Activated T-cell treated with anti-CD3 and anti-CD28 coated beads, Interleukin-2, amount 50 U/mL, for 24 hours (primary cell): ENCODE measurements at regions not wholly inside any gene's neighbourhood (a gene's known extent, or its start where the extent isn't known, plus 50 kb on each side); places are given as distances from the start of the nearest gene placed in this dataset.
"Not testable (repeated sequence)": the region's sequence is repeated elsewhere in the genome, so short reads cannot be mapped to it uniquely, and the experiment has no call there.

Experiments
- DNase-seq: peaks from one replicate; pipeline ENCODE4 v3.0.0-alpha.2; 2020
- H3K27ac Mint-ChIP-seq: 2 replicates; pipeline ENCODE4 v1.8.0; 2020; ENCODE audit warnings: mild to moderate bottlenecking, mixed read lengths
- H3K27me3 Mint-ChIP-seq: 2 replicates; pipeline ENCODE4 v1.8.0; 2020; ENCODE audit warnings: mixed read lengths
- H3K36me3 Mint-ChIP-seq: 2 replicates; pipeline ENCODE4 v1.8.0; 2020; ENCODE audit warnings: low read depth, mixed read lengths
- H3K4me1 Mint-ChIP-seq: 2 replicates; pipeline ENCODE4 v1.8.0; 2020; ENCODE audit warnings: low read depth, mixed read lengths
- H3K4me3 Mint-ChIP-seq: 2 replicates; pipeline ENCODE4 v1.8.0; 2020; ENCODE audit warnings: mild to moderate bottlenecking, moderate library complexity, mixed read lengths
- H3K9me3 Mint-ChIP-seq: 2 replicates; pipeline ENCODE4 v1.8.0; 2020; ENCODE audit warnings: mixed read lengths

DNA sequence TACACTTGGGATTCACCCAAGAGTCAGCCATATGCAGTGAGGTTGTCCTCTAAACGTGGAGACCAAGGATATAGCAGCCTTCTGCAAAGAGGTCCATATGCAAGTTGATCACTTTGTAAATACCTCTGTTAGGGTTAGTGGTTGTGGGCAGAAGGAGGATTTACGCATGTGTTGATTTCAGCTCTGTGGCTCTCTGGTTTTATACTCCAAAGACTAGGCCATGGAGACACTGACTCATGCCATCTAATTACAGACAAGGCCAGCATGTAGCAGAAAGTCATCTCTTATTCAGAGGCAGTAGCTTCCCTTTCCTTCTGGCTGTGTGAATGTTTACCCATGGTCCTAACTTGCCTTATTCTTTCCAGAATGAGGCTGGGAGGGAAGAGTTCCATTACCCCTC, 140.9 kb upstream of the GOLGA6L4 start:
- H3K4me1 Mint-ChIP-seq, H3K36me3 Mint-ChIP-seq, H3K9me3 Mint-ChIP-seq, H3K27me3 Mint-ChIP-seq, DNase-seq, H3K27ac Mint-ChIP-seq, H3K4me3 Mint-ChIP-seq: not testable (repeated sequence)

DNA sequence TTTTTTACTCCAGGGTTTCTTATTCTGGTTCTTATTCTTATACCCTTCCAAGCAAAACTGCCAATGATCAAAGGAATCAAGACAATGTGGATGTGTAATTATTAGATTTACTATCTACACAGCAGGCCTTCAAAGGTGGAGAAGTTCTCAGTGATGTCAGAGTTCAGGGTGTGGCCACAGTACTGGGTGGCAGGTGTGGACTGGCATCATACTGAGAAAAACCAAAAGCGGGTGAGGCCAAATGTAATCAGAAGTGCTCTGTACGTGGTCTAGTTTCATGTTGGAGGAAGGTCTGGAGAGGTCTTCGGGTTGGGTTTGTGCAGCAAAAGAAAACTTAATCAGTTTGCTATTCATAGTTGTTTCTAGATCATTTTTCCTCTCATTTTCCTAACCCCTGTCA, 138.5 kb upstream of the GOLGA6L4 start:
- not testable (repeated sequence) for H3K4me3 Mint-ChIP-seq, DNase-seq, H3K4me1 Mint-ChIP-seq, H3K27ac Mint-ChIP-seq, H3K36me3 Mint-ChIP-seq, H3K9me3 Mint-ChIP-seq
- H3K27me3 Mint-ChIP-seq: peaks cover 12% of the 10 kb centered on the region

DNA sequence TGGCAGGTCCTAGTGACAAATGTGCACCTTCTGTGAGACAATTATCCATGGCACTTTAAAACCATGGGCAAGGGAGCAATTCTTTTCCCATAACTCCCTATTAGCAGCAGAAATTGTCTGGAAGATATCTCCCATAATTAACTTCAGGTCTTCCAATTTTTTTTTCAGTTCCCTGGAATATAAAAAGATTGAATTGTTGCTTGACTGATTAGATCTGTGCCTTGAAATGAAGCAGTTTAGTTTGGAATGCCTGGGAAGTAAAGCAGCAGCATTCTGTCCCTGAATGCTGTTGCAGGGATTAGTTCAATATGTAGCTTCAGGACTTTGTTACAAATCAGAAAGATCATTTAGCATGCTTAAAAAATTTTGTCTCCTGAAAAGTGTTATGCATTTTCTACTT, 137.0 kb upstream of the GOLGA6L4 start:
- no peak overlapping the region for H3K27ac Mint-ChIP-seq
- H3K9me3 Mint-ChIP-seq: no peaks in the 10 kb centered on the region

DNA sequence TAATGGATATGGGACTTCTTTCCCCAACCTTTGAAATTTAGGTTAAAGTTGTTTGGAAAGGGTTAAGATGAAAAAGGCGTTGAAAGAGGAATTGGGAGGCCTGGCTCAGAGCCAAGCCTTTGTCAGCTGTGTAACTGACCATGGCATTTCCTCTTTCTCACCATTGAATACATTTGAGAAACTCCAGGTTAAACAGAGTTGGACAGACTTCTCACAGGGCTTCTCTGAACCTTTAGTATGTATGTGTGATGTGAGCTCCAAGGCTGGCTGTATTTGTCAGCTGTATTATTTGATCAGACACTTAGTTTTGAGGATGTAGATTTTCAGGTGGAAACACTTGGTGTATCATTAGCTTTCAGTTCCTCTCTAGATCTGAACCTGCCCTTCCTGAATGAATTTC, 136.4 kb upstream of the GOLGA6L4 start:
- peaks cover 12% of the 10 kb centered on the region for H3K27me3 Mint-ChIP-seq
- no peaks in the 10 kb centered on the region for H3K9me3 Mint-ChIP-seq
- no peak overlapping the region for H3K27ac Mint-ChIP-seq
- DNase-seq: no peak
- no peaks in the 10 kb centered on the region for H3K4me1 Mint-ChIP-seq
- no peaks in the 10 kb centered on the region for H3K36me3 Mint-ChIP-seq
- H3K4me3 Mint-ChIP-seq: no peak overlapping the region

More for the DNA sequence above, 137.0 kb upstream of the GOLGA6L4 start:
- no peaks in the 10 kb centered on the region for H3K36me3 Mint-ChIP-seq
- H3K4me3 Mint-ChIP-seq: no peak overlapping the region
- no peak for DNase-seq
- no peaks in the 10 kb centered on the region for H3K4me1 Mint-ChIP-seq
- H3K27me3 Mint-ChIP-seq: peaks cover 12% of the 10 kb centered on the region

DNA sequence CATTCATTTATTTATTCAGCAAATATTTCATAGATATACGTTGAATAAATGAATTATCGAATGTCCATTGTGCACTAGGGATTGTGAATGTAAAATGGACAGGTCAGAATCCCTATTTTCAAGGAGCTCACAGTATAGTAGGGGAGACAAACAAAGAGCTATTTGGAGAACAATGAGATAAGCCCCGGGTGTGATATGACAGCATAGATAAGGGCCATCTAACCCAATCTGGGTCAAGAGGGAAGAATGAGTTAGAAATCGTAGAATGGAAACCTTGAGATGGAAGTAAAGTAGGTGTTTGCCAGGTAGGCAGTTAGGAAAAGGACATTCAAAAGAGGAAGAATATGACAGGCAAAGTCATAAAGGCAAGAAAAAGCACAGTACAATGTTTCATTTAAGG, 132.2 kb upstream of the GOLGA6L4 start:
- Mint-ChIP-seq H3K27ac (no peak overlapping the region), H3K4me1 (no peaks in the 10 kb centered on the region), H3K27me3 (peaks cover 15% of the 10 kb centered on the region), H3K4me3 (no peak overlapping the region), H3K9me3 (no peaks in the 10 kb centered on the region), H3K36me3 (no peaks in the 10 kb centered on the region)
- no peak for DNase-seq

DNA sequence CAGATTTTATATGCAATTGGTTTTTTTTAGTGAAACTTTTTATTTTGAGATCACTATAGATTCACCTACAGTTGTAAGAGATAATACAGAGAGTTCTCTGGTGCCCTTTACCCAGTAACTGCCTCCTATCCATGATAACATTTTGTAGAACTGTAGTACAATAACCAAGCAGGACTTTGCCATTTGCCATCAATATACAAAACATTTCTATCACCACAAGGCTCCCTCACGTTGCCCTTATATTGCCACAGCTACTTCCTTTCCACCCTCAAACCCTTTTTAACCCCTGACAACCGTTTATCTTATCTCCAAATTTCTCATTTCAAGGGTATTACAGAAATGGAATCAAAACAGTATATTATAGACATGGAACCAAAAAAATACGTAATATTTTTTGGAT, 130.7 kb upstream of the GOLGA6L4 start:
- Mint-ChIP-seq H3K36me3 (no peaks in the 10 kb centered on the region), H3K27ac (no peak overlapping the region), H3K4me1 (no peaks in the 10 kb centered on the region), H3K4me3 (no peak overlapping the region), H3K9me3 (no peaks in the 10 kb centered on the region), H3K27me3 (peaks cover 20% of the 10 kb centered on the region)
- no peak for DNase-seq

DNA sequence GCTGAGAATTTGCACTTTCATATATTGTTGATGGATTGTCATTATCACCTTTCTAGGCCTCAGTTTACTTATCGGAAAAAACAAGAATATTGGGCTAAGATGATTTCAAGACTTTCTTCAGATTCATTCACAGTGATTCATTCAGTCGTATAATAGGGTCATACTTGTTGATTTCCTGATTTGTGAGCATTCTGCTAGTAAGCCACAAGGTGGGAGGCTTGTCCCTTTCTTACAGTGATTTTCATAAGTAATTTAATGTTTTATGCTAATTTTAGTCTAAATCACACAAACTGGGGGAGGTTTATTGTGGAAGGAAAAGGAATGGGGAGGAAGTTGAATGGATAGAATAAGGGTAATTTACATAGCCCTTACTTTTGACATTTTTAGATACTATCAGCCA, 126.8 kb upstream of the GOLGA6L4 start:
- Mint-ChIP-seq H3K4me1 (no peaks in the 10 kb centered on the region), H3K4me3 (no peak overlapping the region), H3K9me3 (no peaks in the 10 kb centered on the region), H3K27me3 (peaks cover 10% of the 10 kb centered on the region), H3K36me3 (no peaks in the 10 kb centered on the region), H3K27ac (no peak overlapping the region)
- no peak for DNase-seq

DNA sequence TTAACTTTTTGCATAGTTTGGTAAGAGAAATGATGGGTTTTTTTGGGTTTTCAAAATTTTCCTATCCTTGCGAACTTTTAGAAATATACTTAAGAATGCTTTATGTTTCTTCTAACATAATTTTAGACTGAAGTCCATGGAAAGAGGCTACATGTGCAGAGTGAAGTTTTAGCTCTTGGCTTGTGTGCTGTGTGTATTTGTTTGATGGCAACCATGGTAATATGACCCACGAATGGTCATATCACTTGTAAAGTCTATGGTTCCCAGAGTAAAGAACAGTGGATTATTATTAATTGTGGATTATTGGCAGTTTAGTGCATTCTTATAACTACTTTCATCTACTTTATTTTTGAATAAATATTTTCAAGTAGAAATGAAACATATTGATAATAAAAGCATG, 124.0 kb upstream of the GOLGA6L4 start:
- peaks cover 22% of the 10 kb centered on the region for H3K27me3 Mint-ChIP-seq
- no peaks in the 10 kb centered on the region for H3K36me3 Mint-ChIP-seq
- H3K27ac Mint-ChIP-seq: no peak overlapping the region
- no peak for DNase-seq
- no peaks in the 10 kb centered on the region for H3K9me3 Mint-ChIP-seq
- no peak overlapping the region for H3K4me3 Mint-ChIP-seq
- no peaks in the 10 kb centered on the region for H3K4me1 Mint-ChIP-seq

DNA sequence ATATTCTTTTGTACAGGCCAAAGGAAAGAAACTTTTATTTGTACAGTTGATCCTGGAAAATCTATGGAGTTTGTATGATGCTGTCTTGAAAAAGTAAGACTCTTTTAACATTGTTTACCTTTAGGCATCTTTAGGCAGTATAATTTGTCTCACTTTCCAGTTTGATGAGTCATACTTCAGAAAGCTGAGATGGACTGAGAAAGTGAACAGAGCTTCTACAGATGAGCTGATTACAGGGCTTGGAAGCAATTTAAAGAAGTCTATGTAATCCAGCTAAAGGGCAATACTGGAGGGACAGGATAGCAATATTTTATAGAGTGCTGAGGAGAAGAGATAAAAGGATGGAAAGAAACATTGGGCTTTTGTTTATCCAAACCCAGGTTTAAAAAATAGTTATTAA, 123.5 kb upstream of the GOLGA6L4 start:
- Mint-ChIP-seq H3K36me3 (no peaks in the 10 kb centered on the region), H3K4me1 (no peaks in the 10 kb centered on the region), H3K27ac (no peak overlapping the region), H3K4me3 (no peak overlapping the region), H3K9me3 (no peaks in the 10 kb centered on the region), H3K27me3 (peaks cover 23% of the 10 kb centered on the region)
- no peak for DNase-seq

DNA sequence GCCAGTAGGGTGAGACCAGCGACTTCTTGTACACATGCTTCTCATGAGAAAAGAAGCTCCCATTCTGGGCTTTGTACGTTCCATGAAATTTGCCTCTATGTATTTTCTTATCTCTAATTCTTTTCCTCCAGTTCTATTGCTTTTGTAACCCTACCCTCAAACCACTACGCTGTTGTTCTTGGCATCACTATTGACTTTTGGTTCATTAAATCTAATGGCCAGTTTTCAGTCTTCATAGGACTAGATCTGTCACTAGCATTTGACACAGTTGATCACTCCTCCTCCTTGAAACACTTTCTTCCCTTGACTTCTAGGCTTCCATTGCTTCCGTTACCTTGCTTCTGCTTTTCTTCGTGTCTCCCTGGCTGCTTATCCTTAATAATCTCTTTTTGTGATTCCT, 121.7 kb upstream of the GOLGA6L4 start:
- H3K27ac Mint-ChIP-seq: no peak overlapping the region

DNA sequence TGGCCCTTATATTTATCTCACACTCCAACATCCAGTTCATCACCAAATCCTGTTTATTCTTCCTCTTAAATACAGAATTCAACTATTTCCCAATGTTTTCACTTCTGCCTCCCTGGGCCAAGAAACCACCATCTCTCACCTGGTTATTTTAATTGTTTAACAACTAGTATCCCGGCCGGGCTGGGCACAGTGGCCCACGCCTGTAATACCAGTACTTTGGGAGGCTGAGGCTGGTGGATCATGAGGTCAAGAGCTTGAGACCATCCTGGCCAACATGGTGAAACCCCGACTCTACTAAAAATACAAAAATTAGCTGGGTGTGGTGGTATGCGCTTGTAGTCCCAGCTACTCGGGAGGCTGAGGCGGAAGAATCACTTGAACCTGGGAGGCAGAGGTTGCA, 120.9 kb upstream of the GOLGA6L4 start:
- DNase-seq, H3K27ac Mint-ChIP-seq, H3K9me3 Mint-ChIP-seq, H3K36me3 Mint-ChIP-seq, H3K4me3 Mint-ChIP-seq, H3K4me1 Mint-ChIP-seq: not testable (repeated sequence)
- peaks cover 17% of the 10 kb centered on the region for H3K27me3 Mint-ChIP-seq

More for the DNA sequence above, 121.7 kb upstream of the GOLGA6L4 start:
- Mint-ChIP-seq H3K27me3 (peaks cover 24% of the 10 kb centered on the region), H3K4me3 (no peak overlapping the region), H3K4me1 (no peaks in the 10 kb centered on the region), H3K36me3 (no peaks in the 10 kb centered on the region), H3K9me3 (no peaks in the 10 kb centered on the region)
- DNase-seq: no peak

DNA sequence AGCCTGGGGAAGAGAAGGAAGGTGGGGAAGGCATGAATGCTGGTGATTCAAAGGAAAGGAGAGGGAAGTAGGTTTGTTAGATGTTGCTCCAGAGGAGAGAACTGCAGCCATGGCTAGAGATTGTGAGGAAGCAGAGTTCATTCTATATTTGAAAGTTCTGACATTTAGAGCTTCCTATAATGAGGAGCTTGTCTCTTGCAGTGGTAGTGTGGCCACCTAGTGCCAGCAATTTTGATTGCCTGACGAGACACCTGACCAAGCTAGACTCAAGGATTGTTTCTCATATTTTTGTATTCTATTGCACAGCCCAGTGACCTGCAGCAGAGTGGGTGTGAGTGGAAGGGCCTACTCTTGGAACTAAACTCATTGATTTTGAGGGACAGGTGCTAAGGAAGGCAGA, 116.2 kb upstream of the GOLGA6L4 start:
- H3K27me3 Mint-ChIP-seq: peaks cover 11% of the 10 kb centered on the region
- H3K27ac Mint-ChIP-seq, H3K9me3 Mint-ChIP-seq, H3K36me3 Mint-ChIP-seq, H3K4me3 Mint-ChIP-seq, DNase-seq, H3K4me1 Mint-ChIP-seq: not testable (repeated sequence)

DNA sequence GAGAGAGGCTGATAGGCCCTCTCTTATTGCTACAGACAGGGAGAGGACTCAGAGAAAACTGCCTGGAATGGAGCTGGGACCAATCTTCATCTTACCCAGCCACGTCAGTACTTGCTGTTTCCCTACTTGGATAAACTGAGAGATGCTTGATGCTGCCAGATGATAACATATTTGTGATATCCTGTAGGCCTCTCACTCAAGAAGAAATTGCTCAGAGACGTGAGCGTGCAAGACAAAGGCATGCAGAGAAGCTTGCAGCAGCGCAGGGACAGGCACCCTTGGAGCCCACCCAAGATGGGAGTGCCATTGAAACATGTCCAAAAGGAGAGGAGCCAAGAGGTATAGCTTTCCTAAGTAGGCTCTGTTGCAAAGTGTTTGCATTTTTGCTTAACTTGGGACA, 114.7 kb upstream of the GOLGA6L4 start:
- not testable (repeated sequence) for DNase-seq, H3K4me1 Mint-ChIP-seq, H3K4me3 Mint-ChIP-seq, H3K27ac Mint-ChIP-seq, H3K9me3 Mint-ChIP-seq, H3K27me3 Mint-ChIP-seq, H3K36me3 Mint-ChIP-seq

DNA sequence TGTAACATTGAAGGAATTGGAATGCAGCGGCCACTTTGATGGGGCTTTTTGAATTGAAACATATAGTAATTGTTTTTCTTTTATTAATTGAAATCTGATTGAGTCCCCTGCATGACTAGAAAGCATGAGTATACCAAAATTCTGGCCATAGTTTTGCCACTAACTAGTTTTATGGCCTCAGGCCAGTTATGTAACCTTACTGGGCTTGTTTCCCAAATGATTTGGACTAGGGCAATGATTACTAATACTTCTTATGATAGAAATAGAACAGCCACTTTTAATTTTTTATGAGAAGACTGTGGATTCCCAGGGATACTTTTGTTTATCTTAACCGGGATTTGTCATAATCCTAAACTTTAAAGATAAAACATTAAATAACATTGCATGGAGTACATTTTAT, 106.9 kb upstream of the GOLGA6L4 start:
- not testable (repeated sequence) for H3K36me3 Mint-ChIP-seq, H3K9me3 Mint-ChIP-seq, DNase-seq, H3K27ac Mint-ChIP-seq, H3K4me1 Mint-ChIP-seq, H3K4me3 Mint-ChIP-seq, H3K27me3 Mint-ChIP-seq

DNA sequence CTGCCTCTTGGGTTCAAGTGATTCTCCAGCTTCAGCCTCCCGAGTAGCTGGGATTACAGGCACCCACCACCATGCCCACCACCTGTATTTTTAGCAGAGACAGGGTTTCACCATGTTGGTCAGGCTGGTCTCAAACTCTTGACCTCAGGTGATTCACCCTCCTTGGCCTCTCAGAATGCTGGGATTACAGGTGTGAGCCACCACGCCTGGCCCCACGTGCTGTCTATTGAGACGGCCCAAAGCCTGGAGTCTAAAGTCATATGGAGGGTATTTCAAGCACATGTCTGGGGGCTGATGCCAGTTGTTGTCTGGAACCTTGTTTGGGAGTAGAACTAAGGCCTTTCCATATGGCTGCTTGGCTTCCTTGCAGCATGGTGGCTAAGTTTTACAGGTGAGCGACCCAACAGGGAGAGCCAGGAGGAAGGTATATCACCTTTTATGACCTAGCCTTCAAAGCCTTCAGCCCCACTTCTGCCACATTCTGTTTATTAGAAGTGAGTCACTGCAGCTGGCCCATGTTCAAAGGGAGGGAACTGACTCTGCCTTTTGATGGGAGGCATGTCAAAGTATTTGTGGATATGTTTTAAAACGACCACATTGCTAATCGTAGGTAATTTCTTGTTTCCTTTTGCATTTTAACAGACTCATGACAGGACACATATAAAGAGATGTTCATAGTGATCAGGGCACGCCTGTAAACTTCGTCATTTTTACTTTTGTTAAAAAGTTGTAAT, 105.3 kb upstream of the GOLGA6L4 start:
- H3K36me3 Mint-ChIP-seq, H3K4me1 Mint-ChIP-seq, DNase-seq, H3K4me3 Mint-ChIP-seq, H3K9me3 Mint-ChIP-seq, H3K27ac Mint-ChIP-seq: not testable (repeated sequence)
- H3K27me3 Mint-ChIP-seq: peaks cover 12% of the 10 kb centered on the region

DNA sequence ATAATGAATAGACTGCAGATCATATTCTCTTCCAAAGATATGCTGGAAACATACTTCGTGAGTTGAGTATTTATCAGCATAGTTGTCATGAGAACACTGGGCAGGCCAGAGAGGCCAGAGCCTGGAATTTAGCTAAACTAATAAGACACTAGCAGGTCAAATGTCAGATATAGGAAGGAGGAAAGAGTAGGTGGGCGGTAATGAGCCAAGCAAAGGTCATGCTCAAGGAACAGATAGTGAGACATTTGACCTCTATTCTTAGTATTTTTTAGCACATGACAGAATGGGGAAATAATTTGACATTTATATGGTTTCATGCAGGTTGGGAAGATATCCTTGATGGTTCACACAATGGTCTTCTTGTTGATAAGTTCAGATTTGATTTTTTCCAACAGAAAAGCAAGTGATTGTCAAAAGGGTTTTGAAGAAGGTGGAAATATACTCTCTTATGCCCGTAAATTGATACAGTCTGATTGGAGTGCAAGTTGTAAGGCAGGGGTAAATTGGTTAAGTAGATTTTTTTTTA, 99.6 kb upstream of the GOLGA6L4 start:
- H3K36me3 Mint-ChIP-seq, DNase-seq, H3K4me3 Mint-ChIP-seq, H3K9me3 Mint-ChIP-seq, H3K4me1 Mint-ChIP-seq, H3K27ac Mint-ChIP-seq: not testable (repeated sequence)
- H3K27me3 Mint-ChIP-seq: peaks cover 20% of the 10 kb centered on the region
